ENCODE measurements at regions not wholly inside any gene's neighbourhood (a gene's known extent, or its start where the extent isn't known, plus 50 kb on each side); places are given as distances from the start of the nearest gene placed in this dataset.

GRCh38 chr1:219505886-219506285, 107.0 kb downstream of the ZC3H11B start:
- Histone ChIP-seq H4K20me1 (ENCODE audit: control insufficient read depth, extremely low read depth, insufficient read depth, low read length) (no peaks in the 10 kb centered on the region), H3K9me1 (ENCODE audit: control insufficient read depth, extremely low read depth, insufficient read depth, low read length) (no peaks in the 10 kb centered on the region), H3K9ac (ENCODE audit: control insufficient read depth, extremely low read depth, insufficient read depth, low read length) (no peak overlapping the region), H3K36me3 (ENCODE audit: control insufficient read depth in 2 of 2, extremely low read depth in 1 of 2, insufficient read depth in 2 of 2, low read length in 2 of 2) (no peaks in the 10 kb centered on the region), H3K4me3 (ENCODE audit: control insufficient read depth in 2 of 3, extremely low read depth in 1 of 3, insufficient read depth in 2 of 3, low read depth in 1 of 3, low read length in 3 of 3) (no peak overlapping the region), H3K4me2 (ENCODE audit: control insufficient read depth, extremely low read depth, insufficient read depth, low read depth, low read length) (no peak overlapping the region), H2AFZ (ENCODE audit: control insufficient read depth, low read length) (no peak overlapping the region), H3K79me2 (ENCODE audit: control insufficient read depth, insufficient read depth, low read length) (no peaks in the 10 kb centered on the region), H3K27ac (ENCODE audit: control insufficient read depth, insufficient read depth, low read length) (no peak overlapping the region), H3K9me3 (ENCODE audit: control insufficient read depth, low read depth, low read length) (no peaks in the 10 kb centered on the region), H3K27me3 (ENCODE audit: control insufficient read depth, extremely low read depth, insufficient read depth, low read length) (no peaks in the 10 kb centered on the region), H3K4me1 (ENCODE audit: control insufficient read depth, extremely low read depth, insufficient read depth, low read length) (no peaks in the 10 kb centered on the region)
- no peak for TF ChIP-seq EZH2 (IDR thresholded peaks at IDR 0.05; ENCODE audit: low read length)
- TF ChIP-seq, protein P1, sequence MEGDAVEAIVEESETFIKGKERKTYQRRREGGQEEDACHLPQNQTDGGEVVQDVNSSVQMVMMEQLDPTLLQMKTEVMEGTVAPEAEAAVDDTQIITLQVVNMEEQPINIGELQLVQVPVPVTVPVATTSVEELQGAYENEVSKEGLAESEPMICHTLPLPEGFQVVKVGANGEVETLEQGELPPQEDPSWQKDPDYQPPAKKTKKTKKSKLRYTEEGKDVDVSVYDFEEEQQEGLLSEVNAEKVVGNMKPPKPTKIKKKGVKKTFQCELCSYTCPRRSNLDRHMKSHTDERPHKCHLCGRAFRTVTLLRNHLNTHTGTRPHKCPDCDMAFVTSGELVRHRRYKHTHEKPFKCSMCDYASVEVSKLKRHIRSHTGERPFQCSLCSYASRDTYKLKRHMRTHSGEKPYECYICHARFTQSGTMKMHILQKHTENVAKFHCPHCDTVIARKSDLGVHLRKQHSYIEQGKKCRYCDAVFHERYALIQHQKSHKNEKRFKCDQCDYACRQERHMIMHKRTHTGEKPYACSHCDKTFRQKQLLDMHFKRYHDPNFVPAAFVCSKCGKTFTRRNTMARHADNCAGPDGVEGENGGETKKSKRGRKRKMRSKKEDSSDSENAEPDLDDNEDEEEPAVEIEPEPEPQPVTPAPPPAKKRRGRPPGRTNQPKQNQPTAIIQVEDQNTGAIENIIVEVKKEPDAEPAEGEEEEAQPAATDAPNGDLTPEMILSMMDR (optimal IDR thresholded peaks at IDR 0.05 in 1 of 3, IDR thresholded peaks at IDR 0.05 in 1 of 3, conservative IDR thresholded peaks at IDR 0.05 in 1 of 3; ENCODE audit: extremely low read depth in 1 of 3, insufficient read depth in 2 of 3, low read length in 3 of 3): no peak
- dilution Hi-C loops (cut with MboI; ENCODE audit: extremely low pct_ligation_motif_present, low sequenced_read_pairs): no loop called here
- DNase-seq (ENCODE audit: low read depth, low spot score) (no peak), FAIRE-seq (no peak)

DNA sequence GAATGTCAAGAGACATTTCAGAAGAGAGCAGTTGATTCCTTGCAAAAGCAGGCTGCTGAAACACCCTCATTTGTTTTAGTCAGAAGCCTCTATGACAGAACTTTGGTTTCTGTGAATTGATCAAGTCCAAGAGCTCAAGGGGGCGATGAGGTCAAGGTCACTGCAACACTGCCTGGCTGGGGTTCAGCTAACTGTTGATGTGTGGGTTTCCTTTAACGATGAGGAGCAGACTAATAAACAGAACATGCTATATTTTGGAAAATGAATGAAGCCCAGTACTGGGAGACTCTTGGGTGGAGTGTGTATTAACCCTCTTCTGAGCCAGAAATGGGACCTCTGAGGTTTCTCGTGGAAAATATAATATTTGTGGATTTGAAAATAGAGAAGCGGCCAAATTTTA, 109.3 kb downstream of the ZC3H11B start:
- Histone ChIP-seq H3K4me1 (ENCODE audit: control insufficient read depth, extremely low read depth, insufficient read depth, low read length) (no peaks in the 10 kb centered on the region), H3K4me3 (ENCODE audit: control insufficient read depth in 2 of 3, extremely low read depth in 1 of 3, insufficient read depth in 2 of 3, low read depth in 1 of 3, low read length in 3 of 3) (no peak overlapping the region), H3K9me1 (ENCODE audit: control insufficient read depth, extremely low read depth, insufficient read depth, low read length) (no peaks in the 10 kb centered on the region), H3K27me3 (ENCODE audit: control insufficient read depth, extremely low read depth, insufficient read depth, low read length) (no peaks in the 10 kb centered on the region), H3K9me3 (ENCODE audit: control insufficient read depth, low read depth, low read length) (no peaks in the 10 kb centered on the region), H4K20me1 (ENCODE audit: control insufficient read depth, extremely low read depth, insufficient read depth, low read length) (no peaks in the 10 kb centered on the region), H3K36me3 (ENCODE audit: control insufficient read depth in 2 of 2, extremely low read depth in 1 of 2, insufficient read depth in 2 of 2, low read length in 2 of 2) (no peaks in the 10 kb centered on the region), H3K4me2 (ENCODE audit: control insufficient read depth, extremely low read depth, insufficient read depth, low read depth, low read length) (no peak overlapping the region), H3K27ac (ENCODE audit: control insufficient read depth, insufficient read depth, low read length) (no peak overlapping the region), H3K9ac (ENCODE audit: control insufficient read depth, extremely low read depth, insufficient read depth, low read length) (no peak overlapping the region), H2AFZ (ENCODE audit: control insufficient read depth, low read length) (no peak overlapping the region), H3K79me2 (ENCODE audit: control insufficient read depth, insufficient read depth, low read length) (no peaks in the 10 kb centered on the region)
- FAIRE-seq (no peak), DNase-seq (ENCODE audit: low read depth, low spot score) (no peak)
- TF ChIP-seq, protein P1 (optimal IDR thresholded peaks at IDR 0.05 in 1 of 3, IDR thresholded peaks at IDR 0.05 in 1 of 3, conservative IDR thresholded peaks at IDR 0.05 in 1 of 3; ENCODE audit: extremely low read depth in 1 of 3, insufficient read depth in 2 of 3, low read length in 3 of 3): no peak
- no peak for TF ChIP-seq EZH2 (IDR thresholded peaks at IDR 0.05; ENCODE audit: low read length)
- dilution Hi-C loops (cut with MboI; ENCODE audit: extremely low pct_ligation_motif_present, low sequenced_read_pairs): no loop called here
